ENCODE measurements at regions not wholly inside any gene's neighbourhood (a gene's known extent, or its start where the extent isn't known, plus 50 kb on each side); places are given as distances from the start of the nearest gene placed in this dataset.

- no peaks in the 10 kb centered on the region for H3K36me3 ChIP-seq (ENCODE audit: low read length)
- no peak overlapping the region for H3K4me2 ChIP-seq (ENCODE audit: low read depth, low read length, poor library complexity, severe bottlenecking)
- H3F3A ChIP-seq (ENCODE audit: insufficient read depth), result no peaks in the 10 kb centered on the region
- no peaks in the 10 kb centered on the region for H4K20me1 ChIP-seq (ENCODE audit: low read depth, low read length)
- H2AFZ ChIP-seq (ENCODE audit: low read depth, low read length, severe bottlenecking), result no peak overlapping the region
- H3K4me3 ChIP-seq (ENCODE audit: insufficient read depth, low read length, poor library complexity, severe bottlenecking), result no peak overlapping the region
- H3K9me3 ChIP-seq (ENCODE audit: insufficient read depth, low read length), result no peaks in the 10 kb centered on the region
- H3K79me2 ChIP-seq (ENCODE audit: insufficient read depth, low read length), result no peaks in the 10 kb centered on the region
- TF ChIP-seq CTCF (IDR thresholded peaks at IDR 0.05; ENCODE audit: insufficient read depth, low read length, poor library complexity, severe bottlenecking) (no peak), EZH2phosphoT487 (conservative IDR thresholded peaks at IDR 0.05; ENCODE audit: low read length) (no peak)
- H3K9ac ChIP-seq (ENCODE audit: low read length), result no peak overlapping the region
- no peak overlapping the region for H3K27ac ChIP-seq (ENCODE audit: low read depth, low read length)
- no peaks in the 10 kb centered on the region for H3K27me3 ChIP-seq (ENCODE audit: low read length)
- 0 out of 2 replicates have a peak, but pooled peaks cover 4% of the 10 kb centered on the region for H3K9me2 ChIP-seq (replicated peaks; ENCODE audit: insufficient read depth, low read length)
Observed at GRCh38 chr7:9890092-9890491, 1083.6 kb upstream of the PHF14 start.

GRCh38 chr7:9891056-9891455, 1082.6 kb upstream of the PHF14 start:
- no peak overlapping the region for H3K27ac ChIP-seq (ENCODE audit: low read depth, low read length)
- TF ChIP-seq EZH2phosphoT487 (conservative IDR thresholded peaks at IDR 0.05; ENCODE audit: low read length) (no peak), CTCF (IDR thresholded peaks at IDR 0.05; ENCODE audit: insufficient read depth, low read length, poor library complexity, severe bottlenecking) (no peak)
- H3K9ac ChIP-seq (ENCODE audit: low read length), result no peak overlapping the region
- no peaks in the 10 kb centered on the region for H3K79me2 ChIP-seq (ENCODE audit: insufficient read depth, low read length)
- no peak overlapping the region for H3K4me2 ChIP-seq (ENCODE audit: low read depth, low read length, poor library complexity, severe bottlenecking)
- no peaks in the 10 kb centered on the region for H3K36me3 ChIP-seq (ENCODE audit: low read length)
- H3K9me3 ChIP-seq (ENCODE audit: insufficient read depth, low read length), result no peaks in the 10 kb centered on the region
- no peaks in the 10 kb centered on the region for H3K27me3 ChIP-seq (ENCODE audit: low read length)
- H3F3A ChIP-seq (ENCODE audit: insufficient read depth), result no peaks in the 10 kb centered on the region
- H3K9me2 ChIP-seq (replicated peaks; ENCODE audit: insufficient read depth, low read length), result 0 out of 2 replicates have a peak, but pooled peaks cover 4% of the 10 kb centered on the region
- no peak overlapping the region for H3K4me3 ChIP-seq (ENCODE audit: insufficient read depth, low read length, poor library complexity, severe bottlenecking)
- H2AFZ ChIP-seq (ENCODE audit: low read depth, low read length, severe bottlenecking), result no peak overlapping the region
- H4K20me1 ChIP-seq (ENCODE audit: low read depth, low read length), result no peaks in the 10 kb centered on the region

- Histone ChIP-seq H3K9me2 (replicated peaks; ENCODE audit: insufficient read depth, low read length) (no peaks in the 10 kb centered on the region), H3K9me3 (ENCODE audit: insufficient read depth, low read length) (0 out of 2 replicates have a peak, but pooled peaks cover 9% of the 10 kb centered on the region), H3K27me3 (ENCODE audit: low read length) (no peaks in the 10 kb centered on the region), H3F3A (ENCODE audit: insufficient read depth) (no peaks in the 10 kb centered on the region), H3K27ac (ENCODE audit: low read depth, low read length) (no peak overlapping the region), H3K4me2 (ENCODE audit: low read depth, low read length, poor library complexity, severe bottlenecking) (no peak overlapping the region), H3K9ac (ENCODE audit: low read length) (no peak overlapping the region), H3K4me3 (ENCODE audit: insufficient read depth, low read length, poor library complexity, severe bottlenecking) (no peak overlapping the region), H3K79me2 (ENCODE audit: insufficient read depth, low read length) (no peaks in the 10 kb centered on the region), H2AFZ (ENCODE audit: low read depth, low read length, severe bottlenecking) (no peak overlapping the region), H4K20me1 (ENCODE audit: low read depth, low read length) (no peaks in the 10 kb centered on the region), H3K36me3 (ENCODE audit: low read length) (no peaks in the 10 kb centered on the region)
- TF ChIP-seq CTCF (IDR thresholded peaks at IDR 0.05; ENCODE audit: insufficient read depth, low read length, poor library complexity, severe bottlenecking), result no peak
- TF ChIP-seq EZH2phosphoT487 (conservative IDR thresholded peaks at IDR 0.05; ENCODE audit: low read length), result no peak
Observed at GRCh38 chr7:9900339-9900738, 1073.3 kb upstream of the PHF14 start.
